GM10248 (cell line): ENCODE measurements at regions not wholly inside any gene's neighbourhood (a gene's known extent, or its start where the extent isn't known, plus 50 kb on each side); places are given as distances from the start of the nearest gene placed in this dataset.

ENCODE experiments used
- CTCF ChIA-PET: fragments of 300-600 bp; sonication (Branson Sonifier 250); formaldehyde crosslinking; extraction: SDS; loops from one replicate; lab custom pipeline; 2021; ENCODE audit warnings: antibody characterized with exemption; lab: Yijun Ruan, JAX
- POLR2A ChIA-PET: fragments of 350-650 bp; sonication (Branson Sonifier 250); formaldehyde crosslinking; extraction: SDS; loops from one replicate; lab custom pipeline; 2020; ENCODE audit warnings: antibody characterized with exemption; lab: Yijun Ruan, JAX
- DNase-seq: peaks from one replicate; pipeline ENCODE4 v3.0.0; 2012; ENCODE audit errors: extremely low spot score
- CTCF ChIP-seq: IDR thresholded peaks from 2 replicates; pipeline ENCODE4 v1.5.1; 2012; ENCODE audit warnings: mild to moderate bottlenecking, low read depth; ENCODE audit errors: extremely low read depth, missing control alignments, control extremely low read depth

GRCh38 chr15:61307474-61307873 lies 78.4 kb upstream of the RORA start:
- TF ChIP-seq CTCF: no peak
- POLR2A ChIA-PET: no interaction called here
- no peak for DNase-seq
- CTCF ChIA-PET: no interaction called here

- ChIA-PET POLR2A (no interaction called here), CTCF (no interaction called here)
- DNase-seq: no peak
- TF ChIP-seq CTCF: no peak
Measured at GRCh38 chr15:61301701-61302100, 72.6 kb upstream of the RORA start.

- no peak for DNase-seq
- no peak for TF ChIP-seq CTCF
- POLR2A ChIA-PET: no interaction called here
- CTCF ChIA-PET: interaction anchor here (1.0 to 1.3 kb wide), 2 partner anchors 10 to 104 kb away, joined by 3 to 4 read pairs; no protein-coding TSS in a partner anchor
Measured at GRCh38 chr15:61299075-61299763, 70.1 kb upstream of the RORA start.

- DNase-seq: no peak
- no peak for TF ChIP-seq CTCF
- ChIA-PET CTCF (no interaction called here), POLR2A (no interaction called here)
Measured at GRCh38 chr15:61295239-61295638, 66.1 kb upstream of the RORA start.

GRCh38 chr15:61282661-61283060 lies 53.6 kb upstream of the RORA start:
- DNase-seq: no peak
- no peak for TF ChIP-seq CTCF
- POLR2A ChIA-PET: no interaction called here
- CTCF ChIA-PET: interaction anchor here (1.2 kb wide), 1 partner anchor 15 kb away, joined by 3 read pairs; no protein-coding TSS in a partner anchor

- ChIA-PET POLR2A (no interaction called here), CTCF (no interaction called here)
- TF ChIP-seq CTCF: no peak
- DNase-seq: no peak
Measured at GRCh38 chr15:61281328-61281727, 52.2 kb upstream of the RORA start.
